ENCODE measurements at regions not wholly inside any gene's neighbourhood (a gene's known extent, or its start where the extent isn't known, plus 50 kb on each side); places are given as distances from the start of the nearest gene placed in this dataset.

GRCh38 chr3:99434190-99434589, 204.2 kb upstream of the COL8A1 start:
- TF ChIP-seq POLR2A (IDR thresholded peaks at IDR 0.05) (no peak), CTCF (IDR thresholded peaks at IDR 0.05) (no peak), POLR2AphosphoS5 (IDR thresholded peaks at IDR 0.05) (no peak)

Measured in stomach (tissue), 4 donors.